Endometrial microvascular endothelial cells (primary cell): ENCODE measurements at regions not wholly inside any gene's neighbourhood (a gene's known extent, or its start where the extent isn't known, plus 50 kb on each side); places are given as distances from the start of the nearest gene placed in this dataset.

Experiments used
- in situ Hi-C: cut with HindIII; loops from 2 replicates; pipeline ENCODE4 v1.10.0; 2017; ENCODE audit warnings: low sequenced_read_pairs, low pct_unique_long_range_greater_than_20kb; ENCODE audit errors: inconsistent ontology term

- in situ Hi-C loops: no loop called here
Observed at GRCh38 chr17:70787721-70788300, 618.5 kb downstream of the KCNJ2 start.

- in situ Hi-C loops: no loop called here
Observed at GRCh38 chr17:70791748-70792443, 622.6 kb downstream of the KCNJ2 start.

DNA sequence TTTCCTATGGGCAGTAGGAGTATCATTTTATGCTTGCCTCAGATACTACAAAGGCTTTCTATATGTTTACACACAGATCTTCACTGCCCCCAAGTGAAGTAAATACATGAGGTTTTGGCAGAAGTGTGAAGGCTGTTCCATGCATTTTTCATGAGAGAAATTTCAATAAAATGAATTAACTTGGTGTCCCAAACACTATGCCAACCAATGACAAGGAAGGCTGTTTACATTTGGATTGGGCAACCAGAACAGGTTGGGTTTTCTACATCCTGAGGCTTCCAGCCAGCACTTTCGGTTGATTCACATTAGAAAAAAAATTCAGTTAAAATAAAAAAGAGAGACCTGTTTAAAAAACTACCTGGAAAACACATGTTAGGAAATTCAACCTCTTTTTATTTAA, 625.4 kb downstream of the KCNJ2 start:
- in situ Hi-C loops: no loop called here

- in situ Hi-C loops: no loop called here
Observed at GRCh38 chr17:70795620-70796019, 626.3 kb downstream of the KCNJ2 start.

GRCh38 chr17:70796757-70797156, 627.4 kb downstream of the KCNJ2 start:
- in situ Hi-C loops: no loop called here

- in situ Hi-C loops: no loop called here
Observed at GRCh38 chr17:70797166-70797565, 627.8 kb downstream of the KCNJ2 start.

- in situ Hi-C loops: no loop called here
Observed at GRCh38 chr17:70804161-70804560, 634.8 kb downstream of the KCNJ2 start.

- in situ Hi-C loops: no loop called here
Observed at GRCh38 chr17:70808596-70808995, 639.3 kb downstream of the KCNJ2 start.

GRCh38 chr17:70810609-70811008, 641.3 kb downstream of the KCNJ2 start:
- in situ Hi-C loops: no loop called here

- in situ Hi-C loops: no loop called here
Observed at GRCh38 chr17:70813355-70813930, 644.1 kb downstream of the KCNJ2 start.

GRCh38 chr17:70819183-70819582, 649.9 kb downstream of the KCNJ2 start:
- in situ Hi-C loops: no loop called here

- in situ Hi-C loops: no loop called here
Observed at GRCh38 chr17:70820276-70820675, 650.9 kb downstream of the KCNJ2 start.

- in situ Hi-C loops: no loop called here
Observed at GRCh38 chr17:70825321-70826125, 656.2 kb downstream of the KCNJ2 start.

DNA sequence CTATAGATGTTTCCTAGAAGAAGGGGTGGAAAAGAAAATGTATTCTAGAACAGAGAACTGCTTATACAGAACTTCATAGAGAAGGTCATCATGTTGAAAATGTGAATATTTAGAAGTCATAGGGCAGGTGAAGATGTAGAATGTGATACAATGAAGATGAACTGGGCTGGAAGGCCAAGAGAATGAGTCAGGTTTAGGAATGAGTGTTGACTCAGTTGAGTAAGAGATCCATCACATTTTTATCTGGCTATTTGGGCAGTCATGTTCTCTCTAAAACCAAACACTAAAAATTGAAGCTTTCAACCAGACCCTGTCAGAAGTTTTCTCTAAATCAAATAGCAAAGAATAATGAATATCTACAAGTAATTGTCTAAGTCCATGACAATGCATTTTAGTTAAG, 660.5 kb downstream of the KCNJ2 start:
- in situ Hi-C loops: no loop called here

GRCh38 chr17:70834039-70834438, 664.7 kb downstream of the KCNJ2 start:
- in situ Hi-C loops: no loop called here

GRCh38 chr17:70848785-70849184, 679.5 kb downstream of the KCNJ2 start:
- in situ Hi-C loops: no loop called here

DNA sequence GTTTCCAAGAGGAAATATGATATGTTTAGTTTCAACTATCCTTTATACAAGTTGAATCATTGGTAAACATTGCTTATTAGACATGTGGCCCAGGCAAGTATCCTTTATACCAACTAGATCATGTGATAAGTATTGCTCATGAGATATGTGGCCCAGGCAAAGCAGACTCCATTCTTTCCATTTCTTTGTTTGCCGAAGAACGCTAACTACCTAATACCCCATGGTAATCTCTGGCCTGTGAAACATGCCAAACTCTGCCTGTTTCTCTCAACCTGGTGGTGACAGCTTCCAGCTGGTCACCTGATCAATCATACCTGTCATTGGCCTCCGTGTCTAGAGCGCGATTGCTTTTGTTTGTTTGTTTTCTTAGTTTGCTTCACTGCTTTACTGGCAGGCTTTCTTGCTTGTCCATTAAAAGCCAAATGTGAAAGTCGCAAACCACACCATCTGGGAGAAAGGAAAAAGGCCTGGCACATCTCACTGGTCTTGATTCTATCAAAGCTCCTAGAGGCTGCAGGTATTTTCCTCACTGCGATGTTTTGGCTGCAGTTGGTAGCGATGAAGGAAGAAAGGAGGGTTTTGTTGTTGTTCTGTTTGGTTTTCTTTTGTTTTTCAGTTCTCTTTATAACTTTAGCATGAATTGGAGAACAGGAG, 686.2 kb downstream of the KCNJ2 start:
- in situ Hi-C loops: no loop called here

- in situ Hi-C loops: no loop called here
Observed at GRCh38 chr17:70857351-70857750, 688.0 kb downstream of the KCNJ2 start.

- in situ Hi-C loops: no loop called here
Observed at GRCh38 chr17:70859829-70860228, 690.5 kb downstream of the KCNJ2 start.
